Limb (tissue), 2 donors: ENCODE measurements at regions not wholly inside any gene's neighbourhood (a gene's known extent, or its start where the extent isn't known, plus 50 kb on each side); places are given as distances from the start of the nearest gene placed in this dataset.
"Not testable (repeated sequence)": the region's sequence is repeated elsewhere in the genome, so short reads cannot be mapped to it uniquely, and the experiment has no call there.

Experiments used
- DNase-seq, 2 donors: peaks; one replicate each; pipeline ENCODE4 v3.0.0-alpha.2; 2016; ENCODE audit errors: extremely low spot score in 2 of 2

DNA sequence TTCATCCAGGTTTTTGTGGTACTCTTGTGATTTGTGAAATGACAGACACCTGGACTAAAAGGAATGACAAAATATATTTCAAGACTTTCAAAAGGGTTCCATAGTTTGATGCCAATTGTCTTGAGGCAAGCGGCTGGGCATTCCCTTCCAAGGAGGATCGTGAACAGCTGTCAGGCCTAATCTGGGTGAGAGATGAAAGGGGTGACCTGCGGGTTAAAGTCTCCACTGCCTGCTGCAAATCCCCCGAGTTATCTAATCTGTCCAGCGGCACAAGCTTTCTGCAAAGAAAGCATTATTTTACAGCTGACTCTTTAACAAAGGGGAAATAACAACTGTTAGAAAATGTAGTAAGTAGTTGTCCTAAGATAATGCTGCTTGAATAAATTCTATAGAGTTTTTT is 128.7 kb upstream of the MB21D2 start:
- DNase-seq = no peak

DNA sequence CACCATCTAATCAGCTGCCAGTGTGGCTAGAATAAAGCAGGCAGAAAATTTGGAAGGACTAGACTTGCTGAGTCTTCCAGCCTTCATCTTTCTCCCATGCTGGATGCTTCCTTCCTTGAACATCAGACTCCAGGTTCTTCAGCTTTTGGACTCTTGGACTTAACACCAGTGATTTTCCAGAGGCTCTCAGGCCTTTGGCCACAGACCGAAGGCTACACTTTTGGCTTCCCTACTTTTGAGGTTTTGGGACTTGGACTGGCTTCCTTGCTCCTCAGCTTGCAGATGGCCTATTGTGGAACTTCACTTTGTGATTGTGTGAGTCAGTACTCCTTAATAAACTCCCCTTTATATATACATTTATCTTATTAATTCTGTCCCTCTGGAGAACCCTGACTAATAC is 129.8 kb upstream of the MB21D2 start:
- DNase-seq = not testable (repeated sequence)

DNA sequence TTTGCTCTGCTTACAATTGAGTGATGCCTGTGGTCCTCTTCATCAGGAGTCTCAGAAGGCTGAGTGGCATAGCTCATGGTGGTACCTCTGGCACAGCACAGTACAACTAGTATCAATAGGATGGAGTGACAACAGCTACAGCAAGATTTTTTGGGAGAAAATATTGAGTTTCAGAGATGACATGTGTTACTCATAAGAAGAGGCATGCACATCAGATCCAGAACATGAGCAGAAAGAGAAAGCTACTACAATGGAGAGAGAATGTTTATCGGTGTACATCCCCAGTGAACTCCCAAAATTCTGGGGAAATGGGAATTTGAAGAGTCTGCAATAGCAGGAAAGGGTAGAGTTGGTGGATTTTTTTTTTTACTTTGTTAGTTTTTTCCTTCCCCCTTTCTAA is 130.5 kb upstream of the MB21D2 start:
- no peak for DNase-seq

DNA sequence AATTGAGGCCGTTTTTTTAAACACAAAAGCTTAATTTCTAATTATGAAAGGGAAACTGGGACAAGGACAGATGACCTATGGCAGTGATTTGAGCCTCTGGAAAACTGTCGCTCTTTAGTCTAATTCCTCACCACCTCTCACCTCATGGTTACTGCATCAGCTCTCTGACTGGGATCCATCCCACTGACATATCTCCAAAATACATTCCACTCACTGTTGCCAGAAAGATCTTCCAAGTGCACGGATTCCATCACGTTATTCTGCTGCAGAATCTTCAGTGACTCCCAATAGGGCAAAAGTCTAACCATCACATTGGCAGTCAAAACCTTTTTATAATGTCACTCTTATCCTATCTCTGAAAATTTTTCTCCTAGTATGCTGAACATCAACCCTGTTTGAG is 132.3 kb upstream of the MB21D2 start:
- DNase-seq = no peak

DNA sequence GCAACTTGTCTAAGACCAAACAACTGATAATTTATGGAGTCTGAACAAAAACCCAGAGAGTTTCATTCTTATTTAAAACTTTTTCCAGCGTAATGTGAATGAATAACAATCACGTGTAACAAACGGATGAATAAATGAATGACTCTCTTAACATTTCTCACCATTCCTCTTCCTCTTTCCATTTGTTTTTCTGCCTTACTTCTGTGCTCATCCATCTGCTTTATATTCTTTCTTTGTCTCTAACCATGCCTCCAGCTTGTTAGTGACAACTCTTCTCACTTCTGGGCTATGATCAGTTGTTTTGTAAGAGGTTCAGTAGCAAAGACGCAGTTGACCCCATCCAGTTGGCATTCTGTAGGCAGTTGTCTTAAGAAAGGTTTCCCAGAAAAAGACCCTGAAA is 133.7 kb upstream of the MB21D2 start:
- no peak for DNase-seq

DNA sequence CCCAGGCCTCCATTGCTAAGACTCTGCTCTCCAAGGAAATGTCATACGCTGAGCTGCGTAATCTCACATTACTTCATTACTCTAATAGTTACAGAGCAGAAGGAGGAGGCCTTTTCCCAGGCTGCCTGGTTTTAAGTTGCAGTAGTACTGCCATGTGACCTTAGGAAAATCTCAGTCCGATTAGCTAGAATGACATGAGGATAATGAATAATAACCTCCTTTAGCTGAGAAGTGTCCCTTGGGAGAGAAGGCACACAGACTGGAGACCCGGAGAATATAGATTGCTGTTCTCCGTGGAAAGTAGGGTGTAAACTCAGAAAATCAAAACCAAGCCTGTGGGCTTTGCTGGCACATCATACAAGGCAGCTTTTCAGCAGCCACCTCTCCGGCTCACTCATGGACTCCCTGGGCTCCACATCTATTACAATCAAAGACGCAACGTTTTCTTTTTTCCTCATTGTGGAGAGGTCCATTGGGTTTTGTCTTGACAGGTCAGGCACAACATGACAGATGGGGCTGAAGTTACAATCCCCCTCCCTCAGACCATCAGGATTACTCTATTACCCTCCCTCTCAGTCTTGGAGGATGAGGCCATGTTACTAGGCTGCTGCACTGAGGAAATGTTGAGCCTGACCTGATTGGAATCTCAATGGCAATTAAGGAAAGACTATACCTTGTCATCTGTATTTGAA is 134.8 kb upstream of the MB21D2 start:
- peak; percentile 21 to 34 for DNase-seq

DNA sequence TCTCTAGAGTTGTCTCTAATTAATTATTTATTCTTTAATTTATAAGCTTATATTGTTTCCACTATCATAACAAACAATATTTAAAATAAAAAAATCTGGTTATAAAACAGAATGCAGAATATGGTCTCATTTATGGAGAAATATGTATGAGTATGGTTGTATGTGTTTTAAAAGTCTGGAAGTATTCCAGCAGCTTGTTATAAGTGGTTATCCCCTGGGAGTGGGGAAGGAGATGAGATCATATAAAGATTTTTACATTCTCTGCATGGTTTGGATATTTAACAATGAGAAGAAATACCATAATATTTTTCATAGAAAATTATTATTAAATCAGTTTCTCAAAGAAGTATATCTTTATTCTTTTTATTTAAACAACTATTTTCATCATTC is 135.4 kb upstream of the MB21D2 start:
- no peak for DNase-seq

GRCh38 chr3:193055352-193055751 is 137.7 kb upstream of the MB21D2 start:
- DNase-seq = no peak

DNA sequence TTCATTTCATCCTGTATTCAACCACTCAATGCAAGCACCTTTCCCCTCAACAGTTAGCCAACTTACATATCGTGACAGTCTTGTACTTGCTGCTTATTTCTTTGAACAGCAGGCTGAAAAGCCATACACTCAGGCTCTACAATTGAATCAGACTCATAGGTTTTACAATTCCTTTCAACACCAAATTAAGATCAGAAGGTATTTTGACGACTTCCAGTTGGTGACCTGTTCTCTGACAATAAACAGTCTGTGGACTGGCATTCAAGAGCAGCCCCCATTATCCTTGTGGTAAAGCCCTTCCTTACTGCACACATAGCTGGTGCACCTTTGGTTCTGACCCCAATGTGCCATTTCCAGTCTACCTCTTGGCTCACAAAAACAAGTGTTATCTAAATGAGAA is 140.0 kb upstream of the MB21D2 start:
- no peak for DNase-seq

GRCh38 chr3:193060748-193061546 is 143.3 kb upstream of the MB21D2 start:
- no peak for DNase-seq

DNA sequence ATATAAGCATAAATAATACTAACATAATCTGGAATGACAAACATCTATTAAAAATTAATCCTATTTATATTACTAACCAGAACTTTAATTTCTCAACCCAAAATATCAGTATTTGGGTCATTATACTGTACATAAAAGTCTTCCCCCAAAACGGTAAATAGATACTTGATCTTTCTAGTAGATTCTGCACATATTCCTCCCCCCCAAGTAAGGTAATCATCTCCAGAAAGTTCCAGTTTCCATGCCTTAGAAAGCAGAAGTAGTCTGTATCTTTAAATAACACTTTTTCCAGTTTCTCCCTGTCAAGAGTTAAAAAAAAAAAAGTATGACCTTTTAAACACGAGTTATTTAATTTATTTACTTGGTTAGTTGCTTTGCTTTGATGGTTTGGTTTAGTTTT is 150.7 kb upstream of the MB21D2 start:
- no peak for DNase-seq

- not testable (repeated sequence) for DNase-seq
These were observed 152.1 kb upstream of the MB21D2 start for GRCh38 chr3:193069732-193070131.

GRCh38 chr3:193078996-193079753 is 161.5 kb upstream of the MB21D2 start:
- no peak for DNase-seq

- no peak for DNase-seq
These were observed 160.1 kb upstream of the PLAAT1 start for GRCh38 chr3:193080821-193081365.

GRCh38 chr3:193085655-193086054 is 155.4 kb upstream of the PLAAT1 start:
- no peak for DNase-seq

GRCh38 chr3:193086681-193087080 is 154.3 kb upstream of the PLAAT1 start:
- no peak for DNase-seq

- no peak for DNase-seq
These were observed 153.7 kb upstream of the PLAAT1 start for GRCh38 chr3:193087336-193087735.

- no peak for DNase-seq
These were observed 145.7 kb upstream of the PLAAT1 start for GRCh38 chr3:193095366-193095765.

DNA sequence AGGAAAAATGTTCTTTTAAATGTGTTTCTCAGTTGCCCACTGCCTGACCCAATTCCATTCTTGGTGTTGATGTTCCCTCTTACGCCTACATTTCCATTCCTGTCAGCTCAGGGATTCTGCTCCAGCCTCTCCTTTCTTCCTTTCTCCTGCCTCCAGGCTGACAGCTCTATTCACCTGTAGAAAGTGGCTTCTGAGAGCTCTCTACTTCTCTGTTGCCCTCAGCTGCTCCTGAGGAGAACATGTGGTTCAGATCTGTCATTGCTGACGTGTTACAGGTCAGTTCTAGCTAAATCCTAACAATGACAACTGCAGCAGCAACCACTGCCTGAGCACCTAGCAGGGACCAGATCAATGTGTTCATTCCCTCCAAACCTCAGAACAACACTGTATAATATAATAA is 144.9 kb upstream of the PLAAT1 start:
- DNase-seq = no peak

- DNase-seq = no peak
These were observed 126.3 kb upstream of the PLAAT1 start for GRCh38 chr3:193114431-193115340.

- DNase-seq = no peak
These were observed 124.2 kb upstream of the PLAAT1 start for GRCh38 chr3:193116871-193117270.
